Activated B cell treated with CpG ODN at 0.5 μM for 24 hours (primary cell): ENCODE measurements at regions not wholly inside any gene's neighbourhood (a gene's known extent, or its start where the extent isn't known, plus 50 kb on each side); places are given as distances from the start of the nearest gene placed in this dataset.

Experiments
- ATAC-seq: fragments of 200-7000 bp; cut with Tn5 transposase; one replicate; pipeline ENCODE4 v1.10.0; 2021; ENCODE audit warnings: low read depth, mild to moderate bottlenecking, moderate library complexity
- CTCF ChIA-PET: fragments of 350-600 bp; sonication (Branson Sonifier 250); formaldehyde crosslinking; loops from one replicate; lab custom pipeline; 2021; ENCODE audit warnings: antibody characterized with exemption; lab: Charles Lee
- POLR2A ChIA-PET: fragments of 350-600 bp; sonication (Branson Sonifier 250); formaldehyde crosslinking; loops from one replicate; lab custom pipeline; 2021; ENCODE audit warnings: antibody characterized with exemption; lab: Charles Lee
- DNase-seq: peaks from one replicate; pipeline ENCODE4 v3.0.0; 2022
- H3K27ac Mint-ChIP-seq: one replicate; pipeline ENCODE4 v1.8.0; 2020; ENCODE audit warnings: mixed read lengths
- H3K27me3 Mint-ChIP-seq: one replicate; pipeline ENCODE4 v1.8.0; 2021; ENCODE audit warnings: mixed read lengths
- H3K36me3 Mint-ChIP-seq: one replicate; pipeline ENCODE4 v1.8.0; 2021; ENCODE audit warnings: low read depth, mixed read lengths
- H3K4me1 Mint-ChIP-seq: one replicate; pipeline ENCODE4 v1.8.0; 2021; ENCODE audit warnings: mixed read lengths
- H3K4me3 Mint-ChIP-seq: one replicate; pipeline ENCODE4 v1.8.0; 2020; ENCODE audit warnings: mild to moderate bottlenecking, mixed read lengths
- H3K9me3 Mint-ChIP-seq: one replicate; pipeline ENCODE4 v1.8.0; 2020; ENCODE audit warnings: mixed read lengths
- intact Hi-C: fragments of 100-400 bp; cut with micrococcal nuclease; formaldehyde crosslinking; loops from one replicate; pipeline ENCODE4 v1.15.1; 2024
- TF ChIP-seq, protein P1 (sequence below): fragments of 200-600 bp; IDR thresholded peaks from one replicate; pipeline ENCODE4 v1.8.0; 2022; ENCODE audit warnings: antibody characterized with exemption, mild to moderate bottlenecking

DNA sequence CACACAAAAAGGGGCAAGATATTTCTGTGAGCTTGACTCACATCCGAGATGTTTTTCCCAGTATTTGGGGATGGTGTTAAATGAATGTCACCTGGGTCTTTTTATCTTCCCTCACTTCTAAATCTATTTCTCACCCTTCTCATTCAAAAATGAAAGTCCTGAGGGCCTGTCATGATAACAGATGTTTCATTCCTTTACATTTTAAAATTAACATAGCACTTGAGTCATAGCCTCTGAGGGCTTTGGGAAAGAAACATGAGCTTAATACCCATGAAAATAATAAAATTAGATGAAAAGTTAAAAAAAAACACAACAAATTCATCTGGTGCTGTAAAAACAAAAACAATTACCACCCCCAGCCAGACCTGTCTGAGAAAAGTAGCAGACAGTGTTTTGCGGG, 226.7 kb downstream of the HNMT start:
- intact Hi-C loops, result no loop called here
- ChIA-PET POLR2A (no interaction called here), CTCF (no interaction called here)
- no peak for DNase-seq
- H3K4me1 Mint-ChIP-seq, result no peaks in the 10 kb centered on the region
- H3K4me3 Mint-ChIP-seq, result no peak overlapping the region
- H3K27me3 Mint-ChIP-seq, result no peaks in the 10 kb centered on the region
- TF ChIP-seq, protein P1, sequence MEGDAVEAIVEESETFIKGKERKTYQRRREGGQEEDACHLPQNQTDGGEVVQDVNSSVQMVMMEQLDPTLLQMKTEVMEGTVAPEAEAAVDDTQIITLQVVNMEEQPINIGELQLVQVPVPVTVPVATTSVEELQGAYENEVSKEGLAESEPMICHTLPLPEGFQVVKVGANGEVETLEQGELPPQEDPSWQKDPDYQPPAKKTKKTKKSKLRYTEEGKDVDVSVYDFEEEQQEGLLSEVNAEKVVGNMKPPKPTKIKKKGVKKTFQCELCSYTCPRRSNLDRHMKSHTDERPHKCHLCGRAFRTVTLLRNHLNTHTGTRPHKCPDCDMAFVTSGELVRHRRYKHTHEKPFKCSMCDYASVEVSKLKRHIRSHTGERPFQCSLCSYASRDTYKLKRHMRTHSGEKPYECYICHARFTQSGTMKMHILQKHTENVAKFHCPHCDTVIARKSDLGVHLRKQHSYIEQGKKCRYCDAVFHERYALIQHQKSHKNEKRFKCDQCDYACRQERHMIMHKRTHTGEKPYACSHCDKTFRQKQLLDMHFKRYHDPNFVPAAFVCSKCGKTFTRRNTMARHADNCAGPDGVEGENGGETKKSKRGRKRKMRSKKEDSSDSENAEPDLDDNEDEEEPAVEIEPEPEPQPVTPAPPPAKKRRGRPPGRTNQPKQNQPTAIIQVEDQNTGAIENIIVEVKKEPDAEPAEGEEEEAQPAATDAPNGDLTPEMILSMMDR, result no peak
- H3K9me3 Mint-ChIP-seq, result no peaks in the 10 kb centered on the region
- H3K27ac Mint-ChIP-seq, result no peak overlapping the region
- no peak for ATAC-seq
- H3K36me3 Mint-ChIP-seq, result no peaks in the 10 kb centered on the region

DNA sequence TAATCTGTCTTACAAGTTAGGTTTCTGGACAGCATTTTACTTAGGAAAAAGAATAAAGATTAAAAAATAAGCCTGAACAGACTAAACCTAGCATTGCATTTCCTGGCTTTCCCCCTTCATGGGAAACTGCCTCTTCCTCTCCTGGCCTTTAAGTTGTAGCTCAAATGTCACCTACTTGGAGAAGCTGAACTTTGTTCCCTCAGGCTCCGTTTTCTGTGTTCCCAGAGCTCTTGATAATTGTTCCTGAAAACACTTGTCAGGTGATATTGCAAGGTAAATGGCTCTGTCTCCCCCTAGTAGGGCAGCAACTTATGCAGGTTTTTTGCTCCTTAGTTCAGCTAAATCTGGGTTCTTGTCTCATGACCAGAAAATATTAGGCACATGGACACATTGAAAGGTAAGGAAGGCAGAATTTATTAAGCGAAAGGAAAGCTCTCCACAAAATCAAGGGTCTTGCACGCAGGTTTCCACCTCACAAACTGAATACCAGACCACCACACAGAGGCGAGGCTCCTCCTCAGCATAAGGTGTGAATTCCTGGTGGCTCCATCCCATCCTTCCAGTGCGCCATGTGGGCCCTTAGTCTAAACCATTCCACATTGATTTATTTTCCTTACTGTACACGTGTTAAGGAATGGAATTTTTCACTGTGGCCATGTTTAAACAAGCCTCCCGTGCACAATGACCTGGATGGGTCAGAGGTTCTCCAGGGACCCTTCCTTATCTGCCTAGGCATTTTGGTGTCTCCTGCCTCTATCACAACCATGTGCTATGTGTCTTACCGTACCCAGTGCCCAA, 229.3 kb downstream of the HNMT start:
- DNase-seq (no peak), ATAC-seq (no peak)
- Mint-ChIP-seq H3K27me3 (no peaks in the 10 kb centered on the region), H3K36me3 (no peaks in the 10 kb centered on the region), H3K4me3 (no peak overlapping the region), H3K4me1 (no peaks in the 10 kb centered on the region), H3K9me3 (no peaks in the 10 kb centered on the region), H3K27ac (no peak overlapping the region)
- intact Hi-C loops, result no loop called here
- ChIA-PET CTCF (no interaction called here), POLR2A (no interaction called here)
- TF ChIP-seq, protein P1, result no peak

DNA sequence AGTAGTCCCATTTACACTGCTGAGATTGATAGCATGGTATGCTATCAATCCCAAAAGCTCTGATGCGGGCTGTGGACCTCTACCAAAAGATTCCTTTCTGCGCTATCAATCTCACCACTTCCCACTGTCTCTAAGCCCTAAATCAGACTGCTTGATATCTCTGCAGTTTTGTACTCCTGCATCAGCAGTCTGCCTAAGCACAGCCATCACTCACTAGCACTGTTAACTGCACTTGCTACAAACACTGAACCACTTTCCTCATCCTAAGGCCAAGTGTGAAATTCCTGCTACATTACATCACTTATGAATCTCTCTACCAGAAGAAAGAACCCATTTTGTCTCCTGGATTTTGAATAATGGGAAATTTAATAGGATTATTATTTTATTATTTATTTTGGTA, 237.0 kb downstream of the HNMT start:
- Mint-ChIP-seq H3K27ac (no peak overlapping the region), H3K4me3 (no peak overlapping the region), H3K9me3 (no peaks in the 10 kb centered on the region), H3K27me3 (no peaks in the 10 kb centered on the region), H3K4me1 (no peaks in the 10 kb centered on the region), H3K36me3 (no peaks in the 10 kb centered on the region)
- POLR2A ChIA-PET, result no interaction called here
- ATAC-seq, result no peak
- no peak for DNase-seq
- CTCF ChIA-PET, result no interaction called here
- intact Hi-C loops, result no loop called here
- TF ChIP-seq, protein P1, result no peak

DNA sequence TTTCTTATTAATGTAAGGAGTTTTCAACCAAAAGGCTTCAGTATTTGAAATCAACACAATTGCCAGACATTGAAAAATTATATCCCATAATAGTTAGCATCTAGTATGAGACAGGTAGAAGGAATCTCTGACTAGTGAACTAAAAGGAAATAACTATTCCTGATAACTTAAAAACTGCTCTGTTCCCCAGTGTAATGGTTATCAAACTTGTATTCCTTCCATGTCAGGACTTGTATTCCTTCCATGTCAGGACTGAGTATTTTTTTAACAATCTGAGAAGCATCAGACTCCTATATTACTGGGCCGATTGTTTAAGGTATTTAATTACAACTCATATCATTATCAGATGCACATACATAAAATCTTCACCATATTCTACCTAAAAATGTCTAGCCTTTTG, 238.5 kb downstream of the HNMT start:
- DNase-seq (no peak), ATAC-seq (no peak)
- Mint-ChIP-seq H3K9me3 (no peaks in the 10 kb centered on the region), H3K4me1 (no peaks in the 10 kb centered on the region), H3K4me3 (no peak overlapping the region), H3K27ac (no peak overlapping the region), H3K27me3 (no peaks in the 10 kb centered on the region), H3K36me3 (no peaks in the 10 kb centered on the region)
- TF ChIP-seq, protein P1, result no peak
- intact Hi-C loops, result no loop called here
- POLR2A ChIA-PET, result no interaction called here
- CTCF ChIA-PET, result no interaction called here

DNA sequence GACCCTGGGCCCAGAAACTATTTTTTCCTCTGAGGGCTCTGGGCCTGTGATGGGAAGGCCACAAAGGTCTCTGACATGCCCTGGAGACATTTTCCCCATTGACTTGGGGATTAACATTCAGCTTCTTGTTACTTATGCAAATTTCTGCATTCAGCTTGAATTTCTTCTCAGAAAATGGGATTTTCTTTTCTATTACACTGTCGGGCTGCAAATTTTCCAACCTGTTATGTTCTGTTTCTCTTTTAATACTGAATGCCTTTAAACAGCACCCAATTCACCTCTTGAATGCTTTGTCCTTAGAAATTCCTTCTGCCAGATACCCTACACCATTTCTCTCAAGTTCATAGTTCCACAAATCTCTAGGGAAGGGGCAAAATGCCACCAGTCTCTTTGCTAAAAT, 241.0 kb downstream of the HNMT start:
- Mint-ChIP-seq H3K4me3 (no peak overlapping the region), H3K27ac (no peak overlapping the region), H3K9me3 (no peaks in the 10 kb centered on the region), H3K4me1 (no peaks in the 10 kb centered on the region), H3K36me3 (no peaks in the 10 kb centered on the region), H3K27me3 (no peaks in the 10 kb centered on the region)
- ChIA-PET POLR2A (no interaction called here), CTCF (no interaction called here)
- DNase-seq (no peak), ATAC-seq (no peak)
- intact Hi-C loops, result no loop called here
- TF ChIP-seq, protein P1, result no peak
